GM18870 (cell line): ENCODE measurements at regions not wholly inside any gene's neighbourhood (a gene's known extent, or its start where the extent isn't known, plus 50 kb on each side); places are given as distances from the start of the nearest gene placed in this dataset.

Experiments
- ATAC-seq: cut with Tn5 transposase; IDR thresholded peaks from one replicate; pipeline ENCODE4 v1.9.1; 2021; ENCODE audit warnings: moderate library complexity; ENCODE audit not compliant: unreplicated experiment

GRCh38 chr20:12777016-12777415, 231.8 kb upstream of the SPTLC3 start:
- no peak for ATAC-seq

DNA sequence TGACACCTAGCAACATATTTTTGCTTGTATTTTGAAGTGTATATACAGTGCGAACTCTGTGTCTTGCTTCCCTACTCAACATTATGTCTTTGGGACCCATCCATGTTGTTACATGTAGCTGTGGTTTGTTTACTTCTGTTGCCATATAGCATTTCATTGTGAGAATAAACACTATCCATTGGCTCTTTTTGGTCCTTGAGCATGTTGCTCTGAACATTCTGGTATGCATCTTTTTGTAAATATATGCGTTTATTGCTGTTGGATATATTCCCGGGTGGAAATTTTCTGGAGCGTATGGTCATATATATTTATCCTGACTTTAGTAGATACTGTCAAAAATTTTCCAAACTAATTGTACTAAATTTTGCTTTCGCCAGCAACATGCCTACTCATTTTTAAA, 222.5 kb upstream of the SPTLC3 start:
- no peak for ATAC-seq

- ATAC-seq: no peak
Observed at GRCh38 chr20:12788632-12789299, 220.0 kb upstream of the SPTLC3 start.

GRCh38 chr20:12790859-12791258, 217.9 kb upstream of the SPTLC3 start:
- no peak for ATAC-seq

- no peak for ATAC-seq
Observed at GRCh38 chr20:12798286-12798685, 210.5 kb upstream of the SPTLC3 start.

- ATAC-seq: no peak
Observed at GRCh38 chr20:12808006-12808567, 200.7 kb upstream of the SPTLC3 start.

GRCh38 chr20:12815231-12815768, 193.5 kb upstream of the SPTLC3 start:
- ATAC-seq: no peak

DNA sequence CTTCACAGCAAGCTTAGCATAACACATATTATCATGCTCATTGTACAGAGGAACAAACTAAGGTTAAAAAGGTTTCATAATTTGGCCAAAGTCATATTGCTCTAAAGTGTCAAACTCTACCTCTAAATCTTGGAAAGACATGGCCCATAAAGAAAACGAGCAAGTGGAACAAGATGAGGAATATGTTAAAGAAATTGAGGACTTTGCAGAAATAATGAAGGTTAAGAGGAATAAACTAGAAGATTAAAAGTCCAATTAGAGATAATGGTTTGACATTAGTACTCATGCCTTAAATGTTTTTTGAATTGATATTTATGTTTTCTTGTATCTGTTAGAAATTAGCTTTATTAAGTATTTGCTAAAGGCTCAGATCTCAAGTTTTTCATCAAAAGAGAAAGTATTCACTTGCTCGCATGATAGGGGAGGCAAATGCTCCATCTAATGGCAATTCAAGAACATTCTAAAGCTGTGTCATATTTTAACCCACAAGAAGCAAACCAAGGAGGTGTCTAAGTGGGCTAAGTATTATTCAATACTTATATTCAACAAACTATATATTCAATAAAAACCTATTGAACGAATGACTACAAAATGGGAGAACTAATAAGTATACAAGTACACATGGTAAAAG, 192.9 kb upstream of the SPTLC3 start:
- no peak for ATAC-seq

DNA sequence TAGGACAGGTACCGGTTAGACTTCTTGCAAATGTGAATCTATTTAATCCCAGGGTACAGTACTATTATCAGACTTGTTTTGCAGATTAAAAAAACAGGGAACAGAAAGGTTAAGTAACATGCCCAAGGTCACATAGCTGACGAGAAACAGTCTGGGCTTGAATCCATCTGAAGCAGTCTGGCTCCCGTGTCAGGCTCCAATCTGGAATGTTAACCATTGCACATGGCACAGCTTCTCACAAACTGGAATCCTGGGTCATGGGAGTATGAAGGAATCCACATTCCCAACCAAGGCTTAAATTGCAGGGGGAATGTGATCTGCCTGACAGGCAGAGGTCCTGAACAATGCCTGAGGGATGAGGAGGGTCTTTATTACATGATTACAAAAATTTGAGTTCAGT, 187.5 kb upstream of the SPTLC3 start:
- ATAC-seq: no peak

DNA sequence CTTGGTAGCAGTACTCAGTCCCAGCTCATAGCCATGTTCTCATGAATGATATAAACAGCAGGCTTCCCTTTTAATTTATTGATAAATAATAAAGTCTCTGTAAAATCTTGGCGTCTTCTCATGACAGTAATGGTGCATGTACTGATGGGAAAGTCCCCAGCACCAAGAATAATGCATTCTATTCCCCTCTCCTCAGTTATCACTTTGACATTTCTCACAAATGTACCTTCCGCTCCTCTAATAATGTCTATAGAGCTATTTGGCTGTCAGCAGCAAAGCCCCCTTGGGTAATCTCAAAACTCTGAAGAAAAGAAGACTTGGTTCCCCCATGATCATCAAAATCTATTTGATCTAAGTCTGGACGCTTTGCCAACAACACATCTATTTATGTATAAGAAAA, 185.0 kb upstream of the SPTLC3 start:
- no peak for ATAC-seq

GRCh38 chr20:12824328-12825225, 184.2 kb upstream of the SPTLC3 start:
- no peak for ATAC-seq

DNA sequence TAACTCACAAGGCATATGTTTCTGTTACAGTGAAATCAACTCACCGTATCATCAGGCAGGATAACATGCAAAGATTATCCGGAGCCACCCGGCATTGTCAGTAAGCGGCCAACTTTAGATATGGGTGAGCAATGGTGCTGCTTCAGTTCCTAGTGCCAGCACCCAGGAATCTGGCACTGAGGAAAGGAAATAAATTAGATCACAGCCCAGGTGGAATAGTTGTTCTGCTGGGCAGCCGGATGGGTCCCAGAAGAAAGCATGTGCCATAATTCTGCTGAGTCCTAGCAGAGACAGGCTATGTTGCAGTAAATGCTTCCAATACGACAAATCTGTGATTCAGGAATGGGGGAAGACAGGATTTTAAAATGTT, 183.6 kb upstream of the SPTLC3 start:
- ATAC-seq: no peak

- ATAC-seq: no peak
Observed at GRCh38 chr20:12827816-12828385, 180.9 kb upstream of the SPTLC3 start.

DNA sequence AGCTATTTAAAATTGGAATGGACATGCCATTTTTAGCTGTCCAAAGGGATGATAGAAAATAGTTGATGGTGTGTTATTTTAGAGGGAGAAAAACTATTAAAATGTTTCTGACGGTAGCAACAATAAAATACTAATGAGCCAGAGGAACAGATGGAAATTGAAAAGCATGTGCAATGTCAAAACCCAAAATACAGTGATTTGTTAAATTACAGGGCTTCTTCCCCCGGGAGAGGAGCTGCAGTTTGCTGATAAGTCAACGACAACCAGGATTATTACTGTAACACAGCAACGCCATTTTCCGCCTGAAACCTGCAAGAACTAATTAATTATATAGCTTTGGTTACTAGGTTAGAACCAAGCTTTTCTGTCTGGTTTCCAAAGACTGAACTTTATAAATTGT, 179.6 kb upstream of the SPTLC3 start:
- no peak for ATAC-seq

GRCh38 chr20:12833861-12834260, 174.9 kb upstream of the SPTLC3 start:
- ATAC-seq: no peak

- ATAC-seq: no peak
Observed at GRCh38 chr20:12835999-12836398, 172.8 kb upstream of the SPTLC3 start.

GRCh38 chr20:12837646-12838045, 171.1 kb upstream of the SPTLC3 start:
- ATAC-seq: no peak

DNA sequence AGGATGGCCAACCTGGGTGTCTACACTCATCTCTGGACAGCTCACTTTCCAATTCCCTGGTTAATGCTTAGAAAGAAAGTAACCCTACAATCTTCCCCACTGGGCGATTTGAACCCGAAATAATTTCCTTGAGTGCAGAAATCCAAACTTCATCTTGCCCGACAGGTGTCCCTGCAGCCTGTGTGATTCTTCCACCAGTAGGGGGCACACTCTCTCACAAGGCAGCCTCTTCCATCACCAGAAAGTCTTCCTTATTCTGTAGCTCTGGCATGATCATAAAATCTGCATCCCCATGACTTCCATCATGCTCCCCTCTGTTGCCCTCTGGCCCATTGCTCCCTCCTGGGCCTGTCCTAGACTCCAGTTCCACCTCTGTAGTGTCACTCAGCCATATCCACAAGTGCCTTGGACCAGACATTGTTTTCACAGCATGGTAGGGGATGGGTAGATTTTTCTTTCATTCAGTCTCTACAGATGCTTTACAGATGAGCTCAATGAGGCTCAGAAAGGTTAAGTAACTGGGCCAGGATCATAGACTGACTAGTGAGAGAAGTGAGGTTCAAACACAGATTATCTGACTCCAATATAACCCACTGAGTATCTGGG, 170.4 kb upstream of the SPTLC3 start:
- no peak for ATAC-seq

- no peak for ATAC-seq
Observed at GRCh38 chr20:12847872-12848271, 160.9 kb upstream of the SPTLC3 start.

DNA sequence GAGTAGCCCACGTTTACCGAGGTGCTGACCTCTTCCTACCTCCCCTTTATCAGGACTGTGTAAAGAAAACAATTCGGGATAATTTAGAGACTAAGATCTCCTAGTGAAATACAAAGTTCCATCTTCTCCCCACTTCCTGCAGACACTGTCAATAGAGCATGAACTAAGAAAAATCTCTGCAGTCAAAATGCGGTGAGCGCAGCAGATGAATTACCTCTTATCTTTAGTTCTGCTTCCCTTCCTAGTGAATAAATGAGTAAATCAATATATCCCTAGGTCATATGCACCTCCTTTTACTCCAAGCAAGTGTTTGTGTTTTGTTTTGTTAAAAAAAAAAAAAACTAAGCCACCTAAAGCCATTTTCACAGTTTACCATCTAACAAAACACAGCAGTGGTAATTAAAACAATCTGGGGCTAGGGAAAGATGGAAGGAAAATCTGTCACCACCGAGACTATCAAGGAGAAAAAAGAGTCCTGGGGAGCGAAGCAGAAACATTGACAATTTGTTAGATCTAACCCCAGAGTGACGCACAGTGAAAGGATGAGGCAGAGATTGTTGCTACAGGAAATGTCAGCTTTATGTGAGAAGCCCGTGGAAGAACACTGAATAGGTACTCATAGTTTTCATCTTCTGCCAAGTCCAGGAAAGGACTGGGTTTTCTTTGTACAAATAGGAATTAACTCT, 159.4 kb upstream of the SPTLC3 start:
- ATAC-seq: no peak
